Glutamatergic neuron (in vitro differentiated cells): ENCODE measurements at regions not wholly inside any gene's neighbourhood (a gene's known extent, or its start where the extent isn't known, plus 50 kb on each side); places are given as distances from the start of the nearest gene placed in this dataset.

Source experiments
- DNase-seq: peaks from one replicate; pipeline ENCODE4 v3.0.0; 2022
- H3K27ac Mint-ChIP-seq: one replicate; pipeline ENCODE4 v1.8.0; 2020; ENCODE audit warnings: mild to moderate bottlenecking, mixed read lengths, inconsistent platforms; ENCODE audit not compliant: unreplicated experiment
- H3K27me3 Mint-ChIP-seq: one replicate; pipeline ENCODE4 v1.8.0; 2020; ENCODE audit warnings: mild to moderate bottlenecking, moderate library complexity, mixed read lengths, inconsistent platforms; ENCODE audit not compliant: unreplicated experiment
- H3K36me3 Mint-ChIP-seq: one replicate; pipeline ENCODE4 v1.8.0; 2020; ENCODE audit warnings: mild to moderate bottlenecking, mixed read lengths, inconsistent platforms; ENCODE audit not compliant: unreplicated experiment
- H3K4me1 Mint-ChIP-seq: one replicate; pipeline ENCODE4 v1.8.0; 2020; ENCODE audit warnings: mild to moderate bottlenecking, low read depth, mixed read lengths, inconsistent platforms; ENCODE audit not compliant: unreplicated experiment
- H3K4me3 Mint-ChIP-seq: one replicate; pipeline ENCODE4 v1.8.0; 2020; ENCODE audit warnings: mild to moderate bottlenecking, mixed read lengths, inconsistent platforms; ENCODE audit not compliant: unreplicated experiment
- H3K9me3 Mint-ChIP-seq: one replicate; pipeline ENCODE4 v1.8.0; 2020; ENCODE audit warnings: mild to moderate bottlenecking, moderate library complexity, mixed read lengths, inconsistent platforms; ENCODE audit not compliant: unreplicated experiment
- CTCF ChIP-seq: fragments of 200-600 bp; sonication (generic); IDR thresholded peaks from one replicate; pipeline ENCODE4 v1.5.0; 2021; ENCODE audit not compliant: partially characterized antibody, unreplicated experiment

- Mint-ChIP-seq H3K27ac (no peak overlapping the region), H3K36me3 (peaks cover 9% of the 10 kb centered on the region), H3K4me3 (no peak overlapping the region), H3K27me3 (peaks cover 1% of the 10 kb centered on the region), H3K9me3 (peaks cover 6% of the 10 kb centered on the region), H3K4me1 (peaks cover 2% of the 10 kb centered on the region)
- TF ChIP-seq CTCF, result no peak
- no peak for DNase-seq
Observed at GRCh38 chr1:94629259-94630181, 88.0 kb upstream of the F3 start.

GRCh38 chr1:94628499-94628843 is 86.9 kb upstream of the F3 start:
- no peak for DNase-seq
- H3K9me3 Mint-ChIP-seq, result peaks cover 3% of the 10 kb centered on the region
- peaks cover 3% of the 10 kb centered on the region for H3K27me3 Mint-ChIP-seq
- H3K36me3 Mint-ChIP-seq, result peaks cover 9% of the 10 kb centered on the region
- H3K4me1 Mint-ChIP-seq, result peaks cover 9% of the 10 kb centered on the region
- H3K4me3 Mint-ChIP-seq, result no peak overlapping the region
- no peak for TF ChIP-seq CTCF
- no peak overlapping the region for H3K27ac Mint-ChIP-seq

- no peak overlapping the region for H3K27ac Mint-ChIP-seq
- peaks cover 6% of the 10 kb centered on the region for H3K36me3 Mint-ChIP-seq
- H3K9me3 Mint-ChIP-seq, result peaks cover 3% of the 10 kb centered on the region
- peaks cover 3% of the 10 kb centered on the region for H3K27me3 Mint-ChIP-seq
- no peak for TF ChIP-seq CTCF
- H3K4me1 Mint-ChIP-seq, result peaks cover 10% of the 10 kb centered on the region
- no peak overlapping the region for H3K4me3 Mint-ChIP-seq
- DNase-seq, result no peak
Observed at GRCh38 chr1:94627771-94628498, 86.4 kb upstream of the F3 start.

GRCh38 chr1:94624203-94624602 is 82.6 kb upstream of the F3 start:
- Mint-ChIP-seq H3K27me3 (peaks cover 10% of the 10 kb centered on the region), H3K4me1 (peaks cover 20% of the 10 kb centered on the region), H3K36me3 (peaks cover 3% of the 10 kb centered on the region), H3K4me3 (peak overlapping the region; percentile 34), H3K27ac (no peak overlapping the region), H3K9me3 (peaks cover 3% of the 10 kb centered on the region)
- DNase-seq, result no peak
- no peak for TF ChIP-seq CTCF
